DND-41 (cell line): ENCODE measurements at regions not wholly inside any gene's neighbourhood (a gene's known extent, or its start where the extent isn't known, plus 50 kb on each side); places are given as distances from the start of the nearest gene placed in this dataset.

Experiments used
- ATAC-seq: fragments of 200-7000 bp; cut with Tn5 transposase; 3 replicates; pipeline ENCODE4 v1.9.1; 2021; ENCODE audit warnings: low read depth; ENCODE audit not compliant: insufficient read depth
- DNase-seq: peaks from one replicate; pipeline ENCODE4 v3.0.0-alpha.2; 2020
- H2AFZ ChIP-seq: 2 replicates; pipeline ENCODE4 v1.6.0; 2012; ENCODE audit warnings: low read depth, low read length
- H3K27ac ChIP-seq: 2 replicates; pipeline ENCODE4 v1.5.1; 2012; ENCODE audit warnings: low read length, inconsistent platforms
- H3K27me3 ChIP-seq: fragments of 200-600 bp; sonication (generic); 2 replicates; pipeline ENCODE4 v1.6.0; 2012; ENCODE audit warnings: low read length, mild to moderate bottlenecking, inconsistent platforms; ENCODE audit not compliant: insufficient read depth, poor library complexity
- H3K36me3 ChIP-seq: 2 replicates; pipeline ENCODE4 v1.5.1; 2012; ENCODE audit warnings: low read length, inconsistent platforms; ENCODE audit not compliant: insufficient read depth
- H3K4me1 ChIP-seq: 2 replicates; pipeline ENCODE4 v1.5.1; 2012; ENCODE audit warnings: mild to moderate bottlenecking, low read length; ENCODE audit not compliant: insufficient read depth
- H3K4me2 ChIP-seq: 2 replicates; pipeline ENCODE4 v1.6.0; 2012; ENCODE audit warnings: mild to moderate bottlenecking, moderate library complexity, low read length, inconsistent platforms; ENCODE audit not compliant: insufficient read depth
- H3K4me3 ChIP-seq, 2 experiments: fragments of 200-600 bp in 1 of 2; shearing (Covaris generic) in 1 of 2; 2 replicates each; pipeline ENCODE4 v1.5.1; 2012 to 2016; ENCODE audit warnings: inconsistent platforms in 2 of 2, low read length in 2 of 2, mild to moderate bottlenecking in 2 of 2, low read depth in 1 of 2, moderate library complexity in 1 of 2
- H3K79me2 ChIP-seq: 2 replicates; pipeline ENCODE4 v1.6.0; 2012; ENCODE audit warnings: low read length, inconsistent platforms; ENCODE audit not compliant: insufficient read depth
- H3K9ac ChIP-seq: 2 replicates; pipeline ENCODE4 v1.6.0; 2012; ENCODE audit warnings: low read depth, mild to moderate bottlenecking, inconsistent platforms, low read length, moderate library complexity
- H3K9me3 ChIP-seq: 2 replicates; pipeline ENCODE4 v1.5.1; 2012; ENCODE audit warnings: low read length, moderate library complexity, mild to moderate bottlenecking, inconsistent platforms; ENCODE audit not compliant: insufficient read depth, severe bottlenecking
- H4K20me1 ChIP-seq: 2 replicates; pipeline ENCODE4 v1.6.0; 2012; ENCODE audit warnings: low read length; ENCODE audit not compliant: insufficient read depth
- EZH2 ChIP-seq: IDR thresholded peaks from 3 replicates; pipeline ENCODE4 v1.6.1; 2012; ENCODE audit warnings: borderline replicate concordance, low read depth, mild to moderate bottlenecking, moderate library complexity, low read length, inconsistent platforms; ENCODE audit not compliant: severe bottlenecking
- TF ChIP-seq, protein P1 (sequence below): IDR thresholded peaks from 2 replicates; pipeline ENCODE4 v1.5.1; 2012; ENCODE audit warnings: borderline replicate concordance, low read length, moderate library complexity, mild to moderate bottlenecking; ENCODE audit not compliant: poor library complexity, severe bottlenecking; ENCODE audit errors: extremely low read depth

- H3K27me3 ChIP-seq = no peaks in the 10 kb centered on the region
- no peak overlapping the region for H3K4me2 ChIP-seq
- TF ChIP-seq, protein P1, sequence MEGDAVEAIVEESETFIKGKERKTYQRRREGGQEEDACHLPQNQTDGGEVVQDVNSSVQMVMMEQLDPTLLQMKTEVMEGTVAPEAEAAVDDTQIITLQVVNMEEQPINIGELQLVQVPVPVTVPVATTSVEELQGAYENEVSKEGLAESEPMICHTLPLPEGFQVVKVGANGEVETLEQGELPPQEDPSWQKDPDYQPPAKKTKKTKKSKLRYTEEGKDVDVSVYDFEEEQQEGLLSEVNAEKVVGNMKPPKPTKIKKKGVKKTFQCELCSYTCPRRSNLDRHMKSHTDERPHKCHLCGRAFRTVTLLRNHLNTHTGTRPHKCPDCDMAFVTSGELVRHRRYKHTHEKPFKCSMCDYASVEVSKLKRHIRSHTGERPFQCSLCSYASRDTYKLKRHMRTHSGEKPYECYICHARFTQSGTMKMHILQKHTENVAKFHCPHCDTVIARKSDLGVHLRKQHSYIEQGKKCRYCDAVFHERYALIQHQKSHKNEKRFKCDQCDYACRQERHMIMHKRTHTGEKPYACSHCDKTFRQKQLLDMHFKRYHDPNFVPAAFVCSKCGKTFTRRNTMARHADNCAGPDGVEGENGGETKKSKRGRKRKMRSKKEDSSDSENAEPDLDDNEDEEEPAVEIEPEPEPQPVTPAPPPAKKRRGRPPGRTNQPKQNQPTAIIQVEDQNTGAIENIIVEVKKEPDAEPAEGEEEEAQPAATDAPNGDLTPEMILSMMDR = no peak
- no peak for TF ChIP-seq EZH2
- H3K4me1 ChIP-seq = no peaks in the 10 kb centered on the region
- H4K20me1 ChIP-seq = no peaks in the 10 kb centered on the region
- no peak overlapping the region for H2AFZ ChIP-seq
- H3K9me3 ChIP-seq = no peaks in the 10 kb centered on the region
- no peak overlapping the region for H3K27ac ChIP-seq
- H3K79me2 ChIP-seq = no peaks in the 10 kb centered on the region
- DNase-seq (no peak), ATAC-seq (no peak)
- no peak overlapping the region for H3K4me3 ChIP-seq
- no peaks in the 10 kb centered on the region for H3K36me3 ChIP-seq
- no peak overlapping the region for H3K9ac ChIP-seq
Measured at GRCh38 chr22:49664371-49664881, 163.2 kb downstream of the BRD1 start.

DNA sequence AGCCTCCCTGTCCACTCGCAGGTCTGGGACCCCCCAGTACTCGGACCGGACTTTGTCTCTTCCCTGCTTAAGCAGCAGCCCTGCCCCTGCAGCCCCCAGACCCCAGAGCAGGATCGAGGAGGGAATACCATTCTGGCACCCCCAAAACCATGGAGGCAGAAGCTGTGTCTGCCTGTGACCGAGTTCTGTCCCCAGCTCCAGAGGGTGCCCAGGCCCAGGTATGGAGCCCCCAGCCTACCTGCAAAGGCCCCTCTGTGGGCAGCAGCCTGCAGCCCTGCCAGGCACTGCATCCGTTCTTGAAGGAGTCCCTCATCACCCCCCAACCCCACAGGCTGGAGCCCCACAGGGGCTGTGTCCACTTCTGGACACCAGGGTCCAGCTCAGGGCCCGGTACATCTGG, 163.8 kb downstream of the BRD1 start:
- Histone ChIP-seq H3K4me2 (no peak overlapping the region), H4K20me1 (0 out of 2 replicates have a peak, but pooled peaks cover 4% of the 10 kb centered on the region), H3K9me3 (no peaks in the 10 kb centered on the region), H3K4me1 (no peaks in the 10 kb centered on the region), H2AFZ (no peak overlapping the region), H3K27me3 (no peaks in the 10 kb centered on the region), H3K4me3 (no peak overlapping the region), H3K27ac (no peak overlapping the region), H3K9ac (no peak overlapping the region), H3K36me3 (no peaks in the 10 kb centered on the region), H3K79me2 (no peaks in the 10 kb centered on the region)
- ATAC-seq = no peak
- no peak for DNase-seq
- TF ChIP-seq, protein P1 = no peak
- TF ChIP-seq EZH2 = no peak

- H3K79me2 ChIP-seq = no peaks in the 10 kb centered on the region
- no peaks in the 10 kb centered on the region for H3K36me3 ChIP-seq
- H3K9ac ChIP-seq = no peak overlapping the region
- H2AFZ ChIP-seq = no peak overlapping the region
- H3K4me2 ChIP-seq = no peak overlapping the region
- no peaks in the 10 kb centered on the region for H3K9me3 ChIP-seq
- no peaks in the 10 kb centered on the region for H3K27me3 ChIP-seq
- DNase-seq (no peak), ATAC-seq (no peak)
- H3K4me3 ChIP-seq = no peak overlapping the region
- H3K27ac ChIP-seq = no peak overlapping the region
- no peaks in the 10 kb centered on the region for H3K4me1 ChIP-seq
- TF ChIP-seq, protein P1 = no peak
- no peak for TF ChIP-seq EZH2
- 0 out of 2 replicates have a peak, but pooled peaks cover 4% of the 10 kb centered on the region for H4K20me1 ChIP-seq
Measured at GRCh38 chr22:49663311-49663711, 164.4 kb downstream of the BRD1 start.

GRCh38 chr22:49662681-49663080, 165.0 kb downstream of the BRD1 start:
- Histone ChIP-seq H4K20me1 (0 out of 2 replicates have a peak, but pooled peaks cover 7% of the 10 kb centered on the region), H3K79me2 (no peaks in the 10 kb centered on the region), H3K4me2 (no peak overlapping the region), H3K9me3 (no peaks in the 10 kb centered on the region), H3K4me1 (no peaks in the 10 kb centered on the region), H3K36me3 (no peaks in the 10 kb centered on the region), H3K9ac (no peak overlapping the region), H2AFZ (no peak overlapping the region), H3K4me3 (no peak overlapping the region), H3K27me3 (no peaks in the 10 kb centered on the region), H3K27ac (no peak overlapping the region)
- no peak for DNase-seq
- TF ChIP-seq, protein P1 = no peak
- TF ChIP-seq EZH2 = no peak
- ATAC-seq = no peak
